ENCODE measurements at regions not wholly inside any gene's neighbourhood (a gene's known extent, or its start where the extent isn't known, plus 50 kb on each side); places are given as distances from the start of the nearest gene placed in this dataset.

DNA sequence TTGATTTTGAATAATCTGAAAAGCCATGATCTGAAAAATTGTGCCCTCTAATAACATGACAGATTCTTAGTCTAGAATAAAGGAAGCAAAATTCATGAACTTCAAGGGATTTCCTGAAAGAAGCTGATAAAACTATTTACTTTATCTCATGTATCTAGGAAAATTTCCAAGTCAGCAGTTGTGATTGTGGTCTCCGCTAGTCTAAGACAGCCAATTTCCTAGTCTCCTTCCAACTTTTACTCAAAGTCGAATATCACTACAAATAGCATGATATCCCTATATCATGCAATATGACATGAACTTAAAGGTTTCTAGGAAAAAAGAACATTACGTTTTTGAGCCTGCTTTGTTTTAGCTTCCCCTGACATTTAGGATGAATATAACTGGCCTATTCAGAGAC lies 202.1 kb upstream of the GHITM start:
- TF ChIP-seq CTCF (conservative IDR thresholded peaks at IDR 0.05) = no peak
- TF ChIP-seq ZFX (IDR thresholded peaks at IDR 0.05) = no peak

Measured in C4-2B (cell line).